ENCODE measurements at regions not wholly inside any gene's neighbourhood (a gene's known extent, or its start where the extent isn't known, plus 50 kb on each side); places are given as distances from the start of the nearest gene placed in this dataset.

DNA sequence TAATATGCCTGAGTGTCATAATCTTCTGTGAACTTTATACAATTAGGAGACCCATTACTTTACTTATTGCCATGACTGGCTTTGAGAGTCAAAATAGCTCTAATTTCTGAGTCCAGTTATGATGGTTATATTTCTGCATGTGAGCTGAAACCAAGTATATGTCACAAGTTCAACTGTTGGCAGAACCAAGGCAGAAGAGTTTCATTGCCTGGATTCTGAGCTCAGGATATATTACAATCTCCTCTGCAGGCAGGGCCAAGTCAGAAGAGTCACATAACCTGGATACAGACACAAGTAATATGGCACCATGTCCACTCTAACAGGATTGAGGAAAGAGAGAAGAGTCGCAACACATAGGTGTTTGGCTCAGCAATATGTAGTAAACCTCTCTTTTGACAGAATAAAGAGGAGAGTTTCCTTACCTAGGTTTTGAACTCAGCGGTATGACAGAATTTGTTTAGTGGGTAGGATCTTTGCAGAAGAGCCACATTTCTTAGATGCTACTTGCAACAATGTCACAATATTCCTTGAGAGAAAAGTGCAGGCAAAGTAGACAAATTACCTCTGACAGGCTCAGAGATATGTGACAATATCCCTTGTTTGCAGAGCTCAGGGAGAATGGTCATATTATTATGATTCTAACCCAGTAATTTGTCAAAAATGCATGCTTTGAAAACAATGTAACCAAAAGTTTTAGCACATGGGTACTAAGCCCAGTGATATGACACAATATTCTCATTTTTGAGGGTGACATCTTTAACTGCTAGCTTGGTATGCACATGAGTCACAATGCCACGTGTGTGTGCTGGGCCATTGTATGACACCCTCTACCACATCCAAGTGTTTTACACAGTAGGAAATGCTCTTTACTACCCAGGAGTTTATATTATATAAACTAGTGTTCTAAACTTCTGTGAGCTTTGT is 895.3 kb upstream of the AMELY start:
- no peaks in the 10 kb centered on the region for H3K36me3 ChIP-seq (replicated peaks; ENCODE audit: low read depth, low read length)
- no peaks in the 10 kb centered on the region for H4K20me1 ChIP-seq (ENCODE audit: insufficient read depth, low read length)
- H3K79me2 ChIP-seq (ENCODE audit: low read length): no peaks in the 10 kb centered on the region
- no peak overlapping the region for H3K27ac ChIP-seq (ENCODE audit: low read length)
- no peak overlapping the region for H3K9ac ChIP-seq (ENCODE audit: low read length)
- H3K27me3 ChIP-seq (ENCODE audit: low read depth, low read length): no peaks in the 10 kb centered on the region
- no peak overlapping the region for H2AFZ ChIP-seq (ENCODE audit: low read depth, low read length)
- no peaks in the 10 kb centered on the region for H3K9me3 ChIP-seq (ENCODE audit: insufficient read depth, low read length)
- no peaks in the 10 kb centered on the region for H3K4me1 ChIP-seq (ENCODE audit: low read length)
- no peak overlapping the region for H3K4me3 ChIP-seq (ENCODE audit: low read length)
- H3K4me2 ChIP-seq (ENCODE audit: low read length): no peak overlapping the region
- TF ChIP-seq EZH2phosphoT487 (IDR thresholded peaks at IDR 0.05; ENCODE audit: low read depth): no peak
- TF ChIP-seq, protein P1, sequence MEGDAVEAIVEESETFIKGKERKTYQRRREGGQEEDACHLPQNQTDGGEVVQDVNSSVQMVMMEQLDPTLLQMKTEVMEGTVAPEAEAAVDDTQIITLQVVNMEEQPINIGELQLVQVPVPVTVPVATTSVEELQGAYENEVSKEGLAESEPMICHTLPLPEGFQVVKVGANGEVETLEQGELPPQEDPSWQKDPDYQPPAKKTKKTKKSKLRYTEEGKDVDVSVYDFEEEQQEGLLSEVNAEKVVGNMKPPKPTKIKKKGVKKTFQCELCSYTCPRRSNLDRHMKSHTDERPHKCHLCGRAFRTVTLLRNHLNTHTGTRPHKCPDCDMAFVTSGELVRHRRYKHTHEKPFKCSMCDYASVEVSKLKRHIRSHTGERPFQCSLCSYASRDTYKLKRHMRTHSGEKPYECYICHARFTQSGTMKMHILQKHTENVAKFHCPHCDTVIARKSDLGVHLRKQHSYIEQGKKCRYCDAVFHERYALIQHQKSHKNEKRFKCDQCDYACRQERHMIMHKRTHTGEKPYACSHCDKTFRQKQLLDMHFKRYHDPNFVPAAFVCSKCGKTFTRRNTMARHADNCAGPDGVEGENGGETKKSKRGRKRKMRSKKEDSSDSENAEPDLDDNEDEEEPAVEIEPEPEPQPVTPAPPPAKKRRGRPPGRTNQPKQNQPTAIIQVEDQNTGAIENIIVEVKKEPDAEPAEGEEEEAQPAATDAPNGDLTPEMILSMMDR (IDR thresholded peaks at IDR 0.05; ENCODE audit: low read depth, low read length): no peak

DNA sequence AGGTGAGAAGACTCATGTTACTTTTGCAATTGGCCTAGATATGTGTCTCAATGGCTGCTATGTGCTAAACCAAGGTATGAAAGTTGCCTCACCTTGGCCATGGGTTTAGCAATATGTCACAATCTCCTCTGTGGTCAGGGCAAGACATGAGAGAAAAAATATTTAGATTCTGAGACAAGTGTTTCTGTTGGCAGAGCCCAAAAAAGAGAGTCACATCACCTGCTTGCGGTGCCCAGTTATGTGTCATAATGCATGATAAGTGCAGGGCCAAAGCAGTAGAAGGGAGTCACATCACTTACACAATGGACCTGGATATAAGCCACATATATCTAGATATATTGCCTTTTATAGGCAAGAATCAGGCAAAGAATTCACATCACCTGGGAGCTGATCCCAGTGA is 894.1 kb upstream of the AMELY start:
- Histone ChIP-seq H3K4me2 (ENCODE audit: low read length) (no peak overlapping the region), H3K4me1 (ENCODE audit: low read length) (no peaks in the 10 kb centered on the region), H3K9me3 (ENCODE audit: insufficient read depth, low read length) (no peaks in the 10 kb centered on the region), H3K27me3 (ENCODE audit: low read depth, low read length) (no peaks in the 10 kb centered on the region), H3K4me3 (ENCODE audit: low read length) (no peak overlapping the region), H3K27ac (ENCODE audit: low read length) (no peak overlapping the region), H4K20me1 (ENCODE audit: insufficient read depth, low read length) (no peaks in the 10 kb centered on the region), H3K9ac (ENCODE audit: low read length) (no peak overlapping the region), H3K36me3 (replicated peaks; ENCODE audit: low read depth, low read length) (no peaks in the 10 kb centered on the region), H3K79me2 (ENCODE audit: low read length) (no peaks in the 10 kb centered on the region), H2AFZ (ENCODE audit: low read depth, low read length) (no peak overlapping the region)
- TF ChIP-seq EZH2phosphoT487 (IDR thresholded peaks at IDR 0.05; ENCODE audit: low read depth): no peak
- TF ChIP-seq, protein P1 (IDR thresholded peaks at IDR 0.05; ENCODE audit: low read depth, low read length): no peak

DNA sequence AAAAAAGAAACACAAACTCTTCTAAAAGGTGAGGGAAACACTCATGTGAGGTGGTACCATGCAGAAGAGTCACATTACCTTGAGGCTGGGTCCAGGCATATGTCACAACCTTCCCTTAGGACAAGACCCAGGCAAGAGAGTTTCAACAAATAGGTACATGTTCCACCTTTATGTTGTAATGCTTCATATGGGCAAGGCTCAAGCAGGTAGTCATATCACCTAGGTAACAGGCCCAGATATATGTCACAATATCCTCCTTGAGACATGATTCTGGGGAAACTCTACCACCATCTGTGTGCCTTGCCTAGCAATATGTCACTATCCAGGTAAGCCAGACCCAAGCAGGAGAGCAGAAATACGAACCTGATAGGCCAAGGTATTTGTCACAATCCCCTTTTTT is 892.2 kb upstream of the AMELY start:
- no peak for TF ChIP-seq EZH2phosphoT487 (IDR thresholded peaks at IDR 0.05; ENCODE audit: low read depth)
- TF ChIP-seq, protein P1 (IDR thresholded peaks at IDR 0.05; ENCODE audit: low read depth, low read length): no peak
- no peak overlapping the region for H3K4me2 ChIP-seq (ENCODE audit: low read length)

DNA sequence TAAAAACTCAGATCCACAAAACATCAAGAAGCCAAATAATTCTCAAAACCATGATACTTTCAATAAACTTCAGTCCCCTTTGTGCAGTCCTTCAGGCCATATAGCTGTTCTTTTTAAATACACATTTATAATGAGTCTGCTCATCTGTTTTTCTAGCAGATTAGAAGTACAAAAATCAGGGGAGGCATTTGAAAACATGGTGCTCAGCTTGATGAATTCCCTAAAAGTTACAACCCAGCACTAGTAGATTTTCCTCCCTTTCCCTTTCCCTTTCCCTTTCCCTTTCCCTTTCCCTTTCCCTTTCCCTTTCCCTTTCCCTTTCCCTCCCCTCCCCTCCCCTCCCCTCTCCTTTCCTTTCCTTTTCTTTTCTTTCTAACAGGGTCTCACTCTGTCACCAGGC is 884.6 kb upstream of the AMELY start:
- H3K27ac ChIP-seq (ENCODE audit: low read length): no peak overlapping the region
- H2AFZ ChIP-seq (ENCODE audit: low read depth, low read length): no peak overlapping the region
- TF ChIP-seq EZH2phosphoT487 (IDR thresholded peaks at IDR 0.05; ENCODE audit: low read depth): no peak
- TF ChIP-seq, protein P1 (IDR thresholded peaks at IDR 0.05; ENCODE audit: low read depth, low read length): no peak
- no peaks in the 10 kb centered on the region for H3K79me2 ChIP-seq (ENCODE audit: low read length)
- H3K27me3 ChIP-seq (ENCODE audit: low read depth, low read length): no peaks in the 10 kb centered on the region
- H3K4me1 ChIP-seq (ENCODE audit: low read length): peaks cover 9% of the 10 kb centered on the region
- H3K4me3 ChIP-seq (ENCODE audit: low read length): no peak overlapping the region
- no peaks in the 10 kb centered on the region for H3K36me3 ChIP-seq (replicated peaks; ENCODE audit: low read depth, low read length)
- H4K20me1 ChIP-seq (ENCODE audit: insufficient read depth, low read length): no peaks in the 10 kb centered on the region
- H3K9ac ChIP-seq (ENCODE audit: low read length): no peak overlapping the region
- no peaks in the 10 kb centered on the region for H3K9me3 ChIP-seq (ENCODE audit: insufficient read depth, low read length)
- no peak overlapping the region for H3K4me2 ChIP-seq (ENCODE audit: low read length)

More for the DNA sequence above, 892.2 kb upstream of the AMELY start:
- Histone ChIP-seq H4K20me1 (ENCODE audit: insufficient read depth, low read length) (no peaks in the 10 kb centered on the region), H3K4me3 (ENCODE audit: low read length) (no peak overlapping the region), H3K4me1 (ENCODE audit: low read length) (no peaks in the 10 kb centered on the region), H3K9ac (ENCODE audit: low read length) (no peak overlapping the region), H2AFZ (ENCODE audit: low read depth, low read length) (no peak overlapping the region), H3K79me2 (ENCODE audit: low read length) (no peaks in the 10 kb centered on the region), H3K27ac (ENCODE audit: low read length) (no peak overlapping the region), H3K36me3 (replicated peaks; ENCODE audit: low read depth, low read length) (no peaks in the 10 kb centered on the region), H3K27me3 (ENCODE audit: low read depth, low read length) (no peaks in the 10 kb centered on the region), H3K9me3 (ENCODE audit: insufficient read depth, low read length) (no peaks in the 10 kb centered on the region)

All from OCI-LY3 (cell line).